ENCODE measurements at regions not wholly inside any gene's neighbourhood (a gene's known extent, or its start where the extent isn't known, plus 50 kb on each side); places are given as distances from the start of the nearest gene placed in this dataset.

- intact Hi-C loops (cut with DNase I) = no loop called here
- DNase-seq (no peak), ATAC-seq (no peak)
Observed at GRCh38 chr10:60994128-60994527, 50.1 kb upstream of the RHOBTB1 start.
